ENCODE measurements at regions not wholly inside any gene's neighbourhood (a gene's known extent, or its start where the extent isn't known, plus 50 kb on each side); places are given as distances from the start of the nearest gene placed in this dataset.

DNA sequence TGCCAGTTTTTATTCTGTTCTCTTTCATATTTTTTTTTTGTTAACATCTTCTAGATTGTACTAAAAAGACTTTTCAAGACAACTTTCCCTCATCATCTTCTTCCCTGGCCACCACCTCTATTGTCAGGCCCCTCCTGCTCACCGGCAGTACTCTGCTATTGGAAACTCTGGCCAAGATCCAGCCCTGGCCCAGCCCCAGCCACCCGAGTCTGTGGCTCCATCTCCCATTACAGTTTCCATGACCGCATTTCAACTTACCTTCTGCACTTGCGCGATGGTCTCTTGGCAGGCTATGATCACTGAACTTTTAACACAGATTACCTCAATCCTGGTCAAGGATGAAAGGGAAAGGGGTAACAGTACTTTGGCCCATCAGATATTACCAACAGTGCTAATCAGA is 137.7 kb upstream of the POM121L12 start:
- TF ChIP-seq CTCF (IDR thresholded peaks at IDR 0.05) (no peak), ZFX (IDR thresholded peaks at IDR 0.05; ENCODE audit: borderline replicate concordance) (no peak)

All from 22Rv1 (cell line).